ENCODE measurements at regions not wholly inside any gene's neighbourhood (a gene's known extent, or its start where the extent isn't known, plus 50 kb on each side); places are given as distances from the start of the nearest gene placed in this dataset.
"Not testable (repeated sequence)": the region's sequence is repeated elsewhere in the genome, so short reads cannot be mapped to it uniquely, and the experiment has no call there.

DNA sequence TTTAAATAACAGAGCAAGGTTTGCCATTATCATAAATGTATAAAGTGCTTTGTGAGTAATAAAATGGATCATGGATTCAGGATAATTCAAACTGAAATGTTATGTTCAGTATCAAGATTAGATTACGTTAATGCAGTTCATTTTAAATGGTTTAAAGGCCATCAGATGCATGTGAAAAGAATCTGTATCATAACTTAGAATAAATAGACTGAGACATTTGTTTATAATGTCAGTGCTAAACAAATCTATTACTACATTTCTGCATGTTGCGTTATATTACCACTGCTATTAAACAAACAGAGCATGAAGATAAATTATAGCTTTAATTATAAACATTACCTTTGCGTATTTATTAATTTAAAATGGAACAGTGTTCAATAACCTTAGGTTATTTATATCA lies 160.2 kb downstream of the TOX3 start:
- DNase-seq = no peak

DNA sequence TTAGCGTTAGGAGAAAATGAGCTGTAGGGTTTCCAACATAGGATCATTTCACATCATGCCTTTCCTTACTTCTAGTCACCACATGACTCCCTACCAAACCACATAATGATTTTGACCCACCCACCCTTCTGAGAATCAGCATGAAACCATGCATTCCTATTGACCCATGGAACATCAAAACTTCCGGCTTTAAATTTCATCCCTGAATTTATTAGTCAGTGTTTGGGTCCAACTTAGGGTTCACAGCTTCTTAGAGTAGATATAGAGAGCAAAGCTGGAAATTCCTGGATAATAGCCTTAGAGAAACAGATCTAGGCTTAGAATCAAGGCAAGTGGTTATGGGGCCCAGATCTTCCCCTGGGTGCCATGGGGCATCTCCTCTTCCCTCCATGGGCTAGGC lies 162.6 kb downstream of the TOX3 start:
- DNase-seq = no peak

DNA sequence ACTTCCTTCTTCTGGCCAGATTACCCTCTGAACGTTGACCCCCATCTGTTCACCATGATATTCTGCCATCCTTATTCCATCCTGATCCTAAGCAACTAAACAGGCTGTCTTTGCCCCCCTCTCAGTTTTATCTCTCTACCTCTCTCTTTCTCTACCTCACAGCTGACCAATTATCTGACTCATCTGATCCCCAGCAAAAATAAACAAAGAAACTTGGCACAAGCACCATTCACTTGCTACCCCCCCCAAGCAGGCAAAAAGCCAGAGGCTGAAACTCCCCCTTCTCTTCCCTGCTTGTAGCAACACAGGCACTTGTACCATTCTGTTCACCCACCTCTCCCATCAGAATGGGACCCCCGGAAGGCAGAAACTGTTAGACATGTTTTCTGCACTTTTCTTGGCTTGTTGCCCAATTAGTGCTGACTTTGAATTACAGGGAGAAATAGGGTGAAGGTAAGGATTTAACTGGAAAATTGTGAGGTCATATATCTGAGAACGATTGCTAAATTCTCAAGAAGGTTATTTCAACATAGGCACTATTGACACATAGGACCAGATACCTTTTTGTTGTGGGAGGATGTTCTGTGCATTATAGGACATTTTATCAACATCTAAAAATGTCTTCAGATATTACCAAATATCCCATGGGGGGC lies 163.2 kb downstream of the TOX3 start:
- DNase-seq = no peak

DNA sequence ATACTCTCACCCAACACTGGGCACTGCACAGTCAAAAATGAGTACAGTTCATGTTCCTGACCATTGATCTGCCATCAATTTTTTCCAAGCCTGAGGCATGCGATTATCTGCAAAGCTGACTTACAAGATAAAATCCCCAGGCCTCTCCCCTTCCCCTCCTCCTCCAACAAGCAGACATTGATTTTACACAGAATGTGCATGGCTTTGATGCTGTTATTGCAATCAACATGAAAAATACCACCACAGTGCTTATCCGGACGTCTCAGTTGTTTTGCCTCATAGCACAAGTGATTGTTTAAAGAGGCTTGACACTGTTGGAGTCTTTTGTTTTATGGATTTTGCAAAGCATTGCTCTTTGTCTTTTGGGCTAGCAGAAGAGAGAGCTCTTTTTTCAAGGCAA lies 163.8 kb downstream of the TOX3 start:
- no peak for DNase-seq

DNA sequence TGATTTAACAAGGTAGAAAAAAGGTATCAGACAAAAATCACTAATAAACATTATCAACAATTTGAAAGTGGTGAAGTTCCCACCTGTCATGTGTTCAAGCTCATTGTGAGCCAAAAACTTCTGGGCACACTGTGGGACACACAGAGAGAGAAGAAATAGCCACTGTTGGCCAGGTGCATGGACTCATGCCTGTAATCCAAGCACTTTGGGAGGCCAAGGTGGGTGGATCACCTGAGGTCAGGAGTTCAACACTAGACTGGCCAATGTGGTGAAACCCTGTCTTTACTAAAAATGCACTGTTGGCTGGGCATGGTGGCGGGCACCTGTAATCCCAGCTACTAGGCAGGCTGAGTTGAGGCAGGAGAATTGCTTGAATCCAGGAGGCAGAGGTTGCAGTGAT lies 167.4 kb downstream of the TOX3 start:
- DNase-seq = no peak

DNA sequence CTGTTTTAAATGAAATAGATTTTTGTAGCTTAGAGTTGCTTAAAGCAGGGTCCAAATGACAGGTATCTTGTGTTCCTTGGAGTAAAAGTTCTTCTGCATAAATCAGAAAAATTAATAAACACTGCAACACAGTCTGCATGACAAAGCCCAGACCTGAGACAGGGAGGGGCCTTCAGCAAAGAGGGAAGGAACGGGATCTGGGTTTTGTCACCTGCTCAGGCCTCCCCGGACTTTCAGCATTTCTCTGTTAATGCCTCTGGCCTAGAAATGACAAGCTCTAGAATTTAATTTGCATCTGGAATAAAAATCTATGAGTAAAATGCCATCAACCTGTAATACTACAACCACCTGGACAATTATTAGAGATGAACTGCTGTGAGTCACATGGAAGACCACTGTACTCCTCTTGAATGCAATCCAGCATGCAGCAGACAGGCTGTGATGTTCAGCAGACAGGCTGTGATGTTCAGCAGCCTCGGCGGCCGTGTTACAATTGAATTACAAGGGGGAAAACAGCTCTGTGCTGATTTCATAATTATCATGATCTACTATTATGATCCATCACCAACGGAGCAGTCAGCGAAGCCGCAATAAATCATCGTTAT lies 170.2 kb downstream of the TOX3 start:
- no peak for DNase-seq

DNA sequence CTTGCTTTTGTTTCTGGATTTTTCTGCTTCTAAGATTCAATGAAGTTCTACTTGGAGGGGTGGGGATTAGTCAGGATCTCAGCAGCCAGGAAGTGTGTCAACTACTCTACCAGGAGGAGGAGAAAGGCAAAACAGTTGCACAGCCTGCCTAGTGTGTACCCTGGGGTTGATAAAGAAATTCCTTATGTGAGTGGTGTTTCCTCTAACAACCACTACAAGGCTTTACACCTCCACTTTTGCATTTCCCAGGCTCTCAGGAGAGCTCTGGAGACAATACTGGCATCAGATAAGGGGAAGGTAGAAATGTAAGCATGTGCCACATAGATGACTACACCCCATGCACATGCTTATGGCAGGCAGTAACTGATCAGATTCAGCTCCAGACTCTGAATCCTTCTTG lies 174.6 kb downstream of the TOX3 start:
- no peak for DNase-seq

DNA sequence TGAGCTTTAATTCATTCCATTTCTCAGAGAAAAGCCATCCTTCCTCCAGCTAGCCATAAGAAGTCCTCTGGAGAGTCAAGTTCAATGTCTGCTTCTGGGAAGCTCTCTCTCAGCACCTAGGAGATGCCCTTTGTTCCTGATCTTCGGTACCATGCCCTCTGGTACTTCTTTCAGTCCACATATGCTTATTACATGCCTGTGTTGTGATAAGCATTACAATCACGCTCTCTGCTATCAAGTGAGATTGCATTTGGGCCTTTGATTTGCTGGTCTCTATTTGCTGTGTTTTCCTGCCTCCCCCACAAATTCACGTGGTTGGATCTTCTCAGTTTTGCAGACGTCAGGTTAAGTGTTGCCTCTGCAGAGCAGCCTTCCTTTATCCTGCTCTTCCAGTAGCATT lies 178.1 kb downstream of the TOX3 start:
- no peak for DNase-seq

DNA sequence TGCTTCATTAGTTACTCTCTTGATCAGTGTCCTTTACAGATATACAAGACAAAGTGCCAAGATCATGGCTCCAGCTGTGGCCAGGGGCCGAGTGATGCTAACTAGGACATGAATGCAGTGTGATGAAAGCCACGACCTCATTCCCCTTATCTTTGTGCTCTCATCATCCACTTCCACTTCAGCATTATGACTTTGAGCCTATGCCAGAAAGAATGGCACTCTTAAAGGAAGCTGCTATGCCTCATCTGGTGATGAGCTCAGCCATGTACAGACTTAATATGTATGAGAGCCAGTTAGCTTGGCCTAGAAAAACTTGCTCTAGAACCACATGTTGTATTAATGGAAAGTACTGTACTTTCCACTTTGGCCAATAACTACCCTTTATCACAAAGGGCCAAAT lies 179.1 kb downstream of the TOX3 start:
- no peak for DNase-seq

DNA sequence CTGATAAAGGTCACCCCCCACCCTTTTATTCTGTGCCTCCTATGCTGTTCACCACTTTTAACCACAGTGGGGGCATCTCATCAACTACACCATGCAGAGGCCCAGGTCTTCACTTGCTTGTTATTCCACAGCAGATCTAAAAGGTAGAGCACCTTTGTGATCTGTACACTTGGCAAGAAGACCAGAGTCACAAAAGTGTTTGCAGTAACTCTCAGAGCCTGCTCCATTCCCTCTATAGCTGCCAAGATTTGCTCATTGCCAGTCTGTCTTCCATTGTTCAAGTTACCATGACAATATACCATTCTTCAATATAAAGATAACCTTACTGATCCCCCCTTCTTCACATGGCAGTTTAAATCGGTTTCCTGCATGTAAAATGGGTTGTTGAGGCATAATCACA lies 180.0 kb downstream of the TOX3 start:
- DNase-seq = no peak

DNA sequence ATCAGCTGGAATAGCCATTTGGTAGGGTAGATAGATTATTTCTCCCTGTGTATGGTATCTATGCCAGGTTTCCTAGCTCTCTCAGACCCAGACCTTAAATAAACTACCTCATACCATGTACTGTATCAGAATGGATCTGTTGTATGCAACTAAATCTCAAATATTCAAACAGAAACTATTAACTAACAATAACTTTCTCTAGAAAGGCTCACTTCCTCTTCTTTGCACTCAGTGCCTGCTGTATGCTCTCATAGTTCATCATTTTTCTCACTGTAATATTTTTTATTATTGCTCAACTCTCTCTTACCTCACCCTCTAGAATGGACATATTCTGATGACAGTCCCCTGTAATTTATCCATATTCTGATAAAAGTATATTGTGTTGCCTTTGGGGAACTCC lies 182.4 kb downstream of the TOX3 start:
- DNase-seq = no peak

DNA sequence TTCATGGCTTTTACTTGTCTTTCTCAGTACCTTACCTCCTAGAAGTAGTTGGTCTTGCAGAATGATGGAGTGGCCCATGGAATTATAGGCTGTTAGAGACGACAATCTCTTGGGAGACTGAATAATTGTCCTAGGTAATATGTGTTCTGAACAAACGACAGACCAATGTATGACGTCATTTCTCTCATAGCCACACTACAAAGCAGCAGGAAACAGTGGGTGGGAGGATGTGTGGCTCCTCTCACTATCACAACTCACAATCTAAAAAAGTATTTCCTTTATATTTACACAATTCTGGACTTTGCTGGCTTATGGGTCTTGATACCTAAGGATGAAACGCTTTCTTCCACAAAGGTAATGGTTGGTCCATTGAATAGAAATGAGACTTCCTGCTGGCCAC lies 183.9 kb downstream of the TOX3 start:
- DNase-seq = no peak

DNA sequence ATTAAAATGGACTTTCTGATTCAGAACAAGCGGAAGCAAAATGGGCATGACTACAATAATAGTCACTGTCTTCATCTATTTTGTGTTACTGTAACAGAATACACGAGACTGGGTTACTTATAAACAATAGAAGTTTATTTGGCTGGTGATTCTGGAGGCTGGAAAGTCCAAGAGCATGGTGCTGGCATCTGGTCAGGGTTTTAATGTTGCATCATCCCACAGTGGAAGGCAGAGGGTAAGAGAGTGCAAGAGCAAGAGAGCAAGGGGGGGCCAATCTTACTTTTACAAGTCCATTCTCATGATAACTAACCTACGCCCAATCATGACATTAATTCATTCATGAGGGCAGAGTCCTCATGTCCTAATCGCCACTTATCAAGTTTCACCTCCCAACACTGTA lies 189.2 kb downstream of the TOX3 start:
- no peak for DNase-seq

DNA sequence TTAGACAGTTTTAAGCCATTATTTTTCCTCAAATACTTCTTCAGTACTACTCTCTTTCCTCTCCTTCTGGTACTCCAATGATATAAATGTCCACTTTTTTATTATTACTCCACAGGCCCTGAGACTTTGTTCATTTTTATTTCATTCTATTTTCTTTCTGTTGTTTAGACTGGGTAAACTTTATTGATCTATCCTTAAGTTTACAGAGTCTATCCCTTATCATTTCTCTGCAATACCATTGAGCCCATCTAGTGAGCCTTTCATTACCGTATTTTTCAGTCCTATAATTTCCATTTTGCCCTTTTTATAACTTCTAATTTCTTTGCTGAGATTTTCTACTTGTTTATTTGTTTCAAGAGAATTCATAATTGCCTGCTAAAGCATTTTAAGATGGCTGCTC lies 193.7 kb downstream of the TOX3 start:
- DNase-seq = no peak

DNA sequence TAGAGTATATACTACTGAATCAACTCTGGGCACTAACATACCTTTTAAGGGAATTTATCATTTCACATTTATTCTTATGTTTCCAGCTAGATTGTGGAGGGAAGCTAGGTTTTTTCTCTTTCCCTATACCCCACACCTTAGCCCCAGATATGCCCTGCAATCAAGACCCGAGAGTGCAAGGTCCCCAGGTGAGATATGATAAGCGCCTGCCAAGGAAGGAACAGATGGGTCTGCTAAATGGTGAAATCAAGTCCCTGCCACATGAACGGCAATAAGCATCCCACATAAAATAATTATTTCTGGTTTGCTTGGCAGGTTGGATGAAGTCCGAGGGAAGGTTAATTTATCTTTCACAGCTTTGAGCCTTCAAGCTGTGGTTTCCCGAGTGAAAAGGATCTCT lies 195.5 kb downstream of the TOX3 start:
- DNase-seq = no peak

DNA sequence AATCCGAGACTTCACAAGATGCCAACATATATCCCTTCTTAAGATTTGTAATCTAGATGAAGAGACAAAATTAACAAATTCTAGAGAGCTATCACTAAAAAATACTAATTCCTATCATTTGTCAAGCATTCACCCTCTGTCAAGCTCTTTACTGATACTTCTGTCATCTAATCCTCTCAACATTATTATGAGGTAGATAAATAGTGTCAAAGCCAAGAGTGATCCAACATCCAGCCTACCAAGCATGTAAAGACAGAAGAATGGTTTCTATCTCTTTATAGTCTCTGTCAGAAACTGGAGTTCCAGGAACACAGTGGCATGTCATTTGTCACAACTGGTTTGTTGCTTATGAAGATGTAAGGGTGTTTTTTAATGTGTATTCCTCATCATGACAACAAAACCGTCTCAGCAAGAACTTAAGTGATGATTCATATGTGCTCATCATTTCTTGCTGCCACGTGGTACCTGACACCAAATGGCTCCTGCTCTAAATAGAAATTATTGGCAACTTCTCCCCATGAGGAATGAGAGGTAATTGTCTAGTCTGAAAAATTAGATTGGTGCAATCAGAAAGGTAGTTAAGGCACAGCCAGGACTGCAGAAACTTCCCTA lies 196.8 kb downstream of the TOX3 start:
- no peak for DNase-seq

DNA sequence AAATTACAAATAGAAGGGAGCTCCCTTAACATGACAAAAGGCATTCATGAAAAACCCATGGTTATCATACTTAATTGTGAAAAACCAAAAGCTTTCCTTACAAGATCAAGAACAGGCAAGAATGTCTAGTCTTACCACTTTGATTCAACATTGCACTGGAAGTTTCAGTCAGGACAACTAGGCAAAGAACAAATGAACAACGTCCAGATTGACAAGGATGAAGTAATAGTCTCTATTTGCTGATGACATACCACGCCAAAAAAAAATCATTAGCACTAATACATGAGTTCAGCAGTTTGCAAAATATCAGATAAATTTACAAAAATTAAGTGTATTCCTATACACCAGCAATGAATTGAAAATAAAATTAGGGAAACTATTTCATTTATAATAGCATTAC lies 200.2 kb downstream of the TOX3 start:
- DNase-seq = no peak

DNA sequence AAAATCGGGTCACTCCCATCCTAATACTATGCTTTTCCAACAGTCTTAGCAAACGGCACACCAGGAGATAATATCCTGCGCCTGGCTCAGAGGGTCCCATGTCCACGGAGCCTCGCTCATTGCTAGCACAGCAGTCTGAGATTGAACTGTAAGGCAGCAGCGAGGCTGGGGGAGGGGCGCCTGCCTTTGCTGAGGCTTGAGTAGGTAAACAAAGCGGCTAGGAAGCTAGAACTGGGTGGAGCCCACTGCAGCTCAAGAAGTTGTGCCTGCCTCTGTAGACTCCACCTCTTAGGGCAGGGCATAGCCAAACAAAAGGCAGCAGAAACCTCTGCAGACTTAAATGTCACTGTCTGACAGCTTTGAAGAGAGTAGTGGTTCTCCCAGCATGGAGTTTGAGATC lies 213.3 kb downstream of the TOX3 start:
- not testable (repeated sequence) for DNase-seq

DNA sequence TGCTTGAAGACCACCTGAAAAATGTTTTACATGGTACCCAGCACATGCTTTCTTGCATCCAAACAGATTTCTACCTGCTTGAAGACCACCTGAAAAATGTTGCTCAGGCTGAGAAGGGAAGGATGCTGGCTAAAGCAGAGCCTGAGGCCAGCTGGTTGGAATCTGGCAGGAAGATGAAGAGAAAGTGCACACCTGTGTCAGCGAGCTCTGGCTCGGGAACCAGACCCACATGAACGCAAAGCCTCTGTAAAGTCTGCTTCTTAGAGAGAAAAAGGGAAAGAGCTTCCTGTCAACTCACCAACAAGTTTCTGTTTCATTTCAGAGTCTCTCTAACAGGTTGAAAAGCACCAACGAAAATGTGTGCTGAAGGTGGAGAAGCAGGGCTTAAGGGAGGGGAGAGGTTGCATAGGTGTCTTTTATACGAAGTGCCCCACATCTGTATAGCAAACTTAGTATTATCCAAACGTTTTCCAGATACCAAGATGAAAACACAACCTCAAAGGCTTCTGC lies 226.0 kb downstream of the TOX3 start:
- no peak for DNase-seq

DNA sequence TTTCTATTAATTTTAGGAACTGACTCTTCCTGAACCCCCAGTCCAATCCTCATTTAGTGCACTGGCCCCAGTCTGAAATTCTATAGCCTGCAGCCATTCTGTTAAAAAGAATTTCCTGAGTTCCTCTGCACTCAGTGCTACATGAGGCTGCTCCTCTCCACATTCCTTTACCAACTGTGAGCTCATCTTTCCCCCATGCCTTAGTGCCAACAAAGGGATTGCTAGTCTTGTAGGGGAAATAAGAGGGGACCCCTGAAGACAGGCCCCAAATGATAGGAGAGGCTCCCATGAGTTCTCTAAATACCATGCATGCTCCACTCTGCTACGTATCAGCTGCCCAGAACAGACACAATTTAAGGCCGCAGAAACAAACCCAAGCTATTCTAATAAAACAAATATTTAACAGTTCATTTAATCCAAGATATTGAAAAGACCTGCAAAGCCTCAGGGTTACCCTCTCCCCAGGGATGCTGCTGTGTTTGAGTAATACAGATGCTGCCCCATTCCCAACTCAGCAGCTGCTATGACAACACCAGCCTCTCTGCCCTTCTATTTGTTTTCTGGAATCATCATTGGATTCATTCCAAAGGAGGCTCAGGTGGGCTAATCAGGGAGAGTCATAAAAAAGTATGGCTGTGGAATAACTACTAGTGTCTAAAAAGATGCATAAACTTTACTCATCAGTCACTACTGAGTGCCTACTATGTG lies 228.5 kb downstream of the TOX3 start:
- peak; percentile 41 for DNase-seq

DNA sequence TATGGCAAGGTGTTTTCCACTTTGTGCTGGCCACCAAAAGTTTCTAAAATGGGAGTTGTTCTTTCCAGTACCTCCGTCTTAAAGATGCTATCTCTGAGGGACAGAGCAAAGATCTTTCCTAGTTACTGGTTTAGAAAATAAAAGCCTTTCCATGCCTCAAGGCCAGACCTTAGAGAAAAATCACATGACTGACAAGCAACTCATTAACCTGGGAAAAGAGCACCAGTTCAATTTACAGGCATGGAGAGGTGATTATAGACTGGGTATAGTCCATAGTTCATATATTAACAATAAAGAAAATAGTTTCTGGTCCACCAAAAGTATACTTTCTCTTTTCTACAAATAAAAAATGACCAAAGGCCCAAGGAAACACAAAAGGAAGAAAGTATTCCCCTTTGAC lies 230.7 kb downstream of the TOX3 start:
- no peak for DNase-seq

DNA sequence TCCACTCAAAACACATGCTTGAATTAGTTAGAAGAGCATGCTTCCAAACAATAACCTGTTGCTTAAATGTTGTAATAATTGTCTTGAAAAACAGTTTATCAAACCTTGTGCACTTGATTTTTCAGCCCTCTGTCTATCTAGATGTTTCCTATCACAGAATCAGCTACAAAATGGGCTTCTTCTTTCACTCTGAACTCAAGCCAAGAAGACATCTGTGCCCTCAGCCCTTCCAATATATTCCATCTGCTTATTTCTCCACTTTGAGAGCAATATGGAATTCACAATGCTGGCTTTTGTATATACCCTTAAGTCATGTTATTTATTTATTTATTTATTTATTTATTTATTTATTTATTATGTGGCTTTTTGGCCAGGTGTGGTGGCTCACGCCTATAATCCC lies 234.2 kb downstream of the TOX3 start:
- DNase-seq = no peak

DNA sequence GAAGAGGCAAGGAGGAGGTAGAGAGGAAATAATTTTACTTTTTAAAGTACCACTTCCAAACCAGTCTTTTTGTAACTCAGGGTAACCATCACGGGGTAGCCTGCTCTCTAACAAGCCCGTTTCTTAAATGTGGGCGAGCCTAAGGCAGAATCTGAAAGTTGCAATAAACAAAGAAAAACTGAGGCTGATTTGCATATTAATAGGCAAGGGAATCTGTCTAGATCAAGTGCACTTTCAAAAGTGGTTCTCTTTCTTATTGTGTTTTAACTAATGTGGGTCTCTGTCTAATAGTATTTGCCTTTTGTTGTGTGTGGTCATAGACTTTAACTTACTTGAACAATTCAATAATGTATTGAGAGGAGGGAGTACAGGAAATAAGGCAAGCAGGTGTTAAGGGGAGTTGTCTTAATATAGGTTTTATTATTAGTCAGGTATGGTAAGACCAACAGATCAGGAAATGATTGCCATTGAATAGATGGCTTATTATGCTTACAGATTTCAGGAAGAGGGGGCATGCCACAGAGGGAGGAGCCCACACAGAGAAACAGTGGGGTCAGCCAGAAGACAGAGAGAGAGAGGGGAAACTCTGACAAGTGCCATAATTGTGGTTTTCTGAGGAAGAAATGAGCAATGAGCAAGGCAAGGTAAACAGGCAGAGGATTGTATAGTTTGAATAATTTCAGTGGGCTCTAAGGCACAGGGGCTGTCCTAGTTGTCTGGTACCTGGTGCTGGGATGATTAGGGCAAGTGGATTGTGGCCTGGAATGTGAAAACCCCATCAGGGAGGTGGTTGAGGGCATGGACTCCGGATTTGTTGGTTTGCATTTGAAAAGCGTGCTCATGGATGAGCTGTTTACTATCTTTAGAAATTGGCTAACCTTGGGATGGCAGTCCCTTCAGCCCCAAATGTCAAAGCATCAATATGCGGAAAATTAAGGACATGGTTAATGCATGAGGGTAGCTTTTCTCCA lies 237.2 kb downstream of the TOX3 start:
- no peak for DNase-seq
